ENCODE measurements at regions not wholly inside any gene's neighbourhood (a gene's known extent, or its start where the extent isn't known, plus 50 kb on each side); places are given as distances from the start of the nearest gene placed in this dataset.
A peak's percentile ranks its signal among the peaks of the same experiment; 100 is the strongest.

DNA sequence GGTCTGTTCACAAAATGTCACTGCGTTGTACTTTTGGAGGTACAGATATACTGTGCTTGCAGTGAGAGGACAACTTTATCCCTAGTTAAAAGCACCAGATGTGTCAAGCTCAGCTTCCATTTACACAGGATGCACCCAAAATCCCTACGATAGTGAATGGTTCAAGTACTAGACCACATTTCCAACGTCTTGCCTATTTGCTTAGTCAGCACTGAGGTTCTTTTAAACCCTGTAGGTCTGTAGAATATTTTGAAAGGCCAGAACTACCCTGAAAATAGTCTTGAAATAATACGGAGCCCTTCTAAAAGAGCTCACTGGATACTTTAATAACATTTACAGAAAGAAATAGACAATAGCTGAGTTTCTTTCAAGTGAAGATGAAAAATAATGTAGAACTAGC lies 466.1 kb downstream of the FUT8 start:
- DNase-seq, result no peak

DNA sequence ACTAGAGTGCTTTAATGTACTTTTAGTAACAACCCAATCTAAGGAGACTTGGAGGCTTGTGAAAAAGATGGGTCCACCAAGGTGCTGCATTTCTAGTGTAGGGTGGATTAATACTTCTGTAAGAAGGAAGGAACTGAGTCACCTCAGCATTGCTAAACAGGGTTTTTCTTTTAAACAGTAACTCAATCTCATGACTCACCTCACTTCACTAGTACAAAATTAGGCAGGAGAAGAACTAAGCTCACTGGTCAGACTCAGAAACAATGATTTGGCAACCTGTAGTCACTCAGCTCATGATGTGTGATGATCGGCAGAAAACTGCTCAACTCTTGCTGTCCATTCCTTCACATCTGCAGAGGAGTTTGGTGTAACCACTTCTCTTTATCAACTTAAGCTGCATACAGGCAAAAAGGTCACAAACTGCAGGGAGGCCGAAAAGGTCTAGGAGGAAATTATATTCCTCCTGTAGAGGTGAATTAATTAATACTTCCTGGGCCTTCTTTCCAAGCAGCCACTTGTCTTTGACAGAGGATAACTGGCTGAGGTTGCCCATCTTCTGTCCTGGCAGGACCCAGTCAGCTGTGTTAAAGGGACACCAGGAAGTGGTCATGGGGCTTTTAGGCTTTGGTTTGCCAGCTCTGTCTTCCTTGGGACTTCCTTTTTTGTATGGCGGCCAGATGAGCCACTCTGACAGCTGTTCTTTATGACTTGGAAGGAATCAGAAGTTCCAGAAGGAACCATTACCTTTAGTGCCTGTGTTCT lies 466.9 kb downstream of the FUT8 start:
- no peak for DNase-seq

DNA sequence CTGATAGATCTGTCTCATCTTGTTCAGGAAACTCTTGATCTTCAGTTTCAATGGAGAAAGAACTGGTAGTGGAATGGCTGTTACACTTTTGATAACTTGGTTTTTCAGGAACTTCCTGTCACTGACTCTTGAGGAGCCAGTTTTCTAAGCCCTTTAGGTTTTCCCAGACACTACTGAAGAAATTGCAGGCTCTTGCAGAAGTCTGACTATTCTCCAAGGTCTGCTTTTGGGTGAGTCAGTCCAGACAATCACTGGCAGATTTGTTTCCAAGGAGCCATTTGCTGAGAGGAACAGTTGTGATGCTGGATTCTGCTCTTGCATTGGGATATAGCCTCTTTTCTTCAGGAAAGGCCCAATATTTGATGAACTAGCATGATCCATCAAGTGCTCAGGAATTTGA lies 468.0 kb downstream of the FUT8 start:
- DNase-seq, result no peak

DNA sequence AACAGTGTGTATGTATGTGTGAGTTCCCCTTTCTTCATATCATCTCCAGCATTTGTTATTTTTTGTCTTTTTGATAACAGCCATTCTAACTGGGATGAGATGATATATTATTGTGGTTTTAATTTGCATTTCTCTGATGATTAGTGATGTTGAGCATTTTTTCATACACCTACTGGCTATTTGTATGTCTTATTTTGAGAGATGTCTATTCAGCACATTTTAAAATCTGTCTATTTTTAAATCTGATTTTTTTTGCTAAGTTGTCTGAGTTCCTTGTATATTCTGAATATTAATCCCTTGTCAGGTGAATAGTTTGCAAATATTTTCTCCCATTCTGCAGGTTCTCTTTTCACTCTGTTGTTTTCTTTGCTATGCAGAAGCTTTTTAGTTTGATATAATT lies 469.1 kb downstream of the FUT8 start:
- DNase-seq, result no peak

DNA sequence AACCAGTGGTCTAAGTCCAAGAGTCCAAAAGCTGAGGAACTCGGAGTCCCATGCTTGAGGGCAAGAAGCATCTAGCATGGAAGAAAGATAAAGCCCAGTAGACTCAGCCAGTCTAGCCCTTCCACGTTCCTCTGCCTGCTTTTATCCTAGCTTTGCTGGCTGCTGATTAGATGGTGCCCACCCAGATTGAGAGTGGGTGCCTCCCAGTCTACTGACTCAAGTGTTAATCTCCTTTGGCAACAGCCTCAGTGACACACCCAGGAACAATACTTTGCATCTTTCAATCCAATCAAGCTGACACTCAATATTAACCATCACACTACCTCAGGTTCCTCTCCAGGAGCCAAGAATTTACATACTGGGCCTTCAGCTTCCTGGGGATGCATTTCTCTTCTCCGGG lies 476.1 kb downstream of the FUT8 start:
- no peak for DNase-seq

DNA sequence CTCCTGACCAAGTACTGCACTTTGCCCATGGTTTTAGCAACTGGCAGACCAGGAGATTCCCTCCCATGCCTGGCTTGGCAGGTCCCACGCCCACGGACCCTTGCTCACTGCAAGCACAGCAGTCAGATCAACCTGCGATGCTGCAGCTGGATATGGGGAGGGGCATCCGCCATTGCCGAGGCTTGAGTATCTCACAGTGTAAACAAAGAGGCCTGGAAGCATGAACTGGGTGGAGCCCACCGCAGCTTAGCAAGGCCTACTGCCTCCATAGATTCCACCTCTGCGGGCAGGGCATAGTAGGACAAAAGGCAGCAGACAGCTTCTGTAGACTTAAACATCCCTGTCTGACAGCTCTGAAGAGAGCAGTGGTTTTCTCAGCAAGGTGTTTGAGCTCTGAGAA lies 479.8 kb downstream of the FUT8 start:
- DNase-seq, result no peak

DNA sequence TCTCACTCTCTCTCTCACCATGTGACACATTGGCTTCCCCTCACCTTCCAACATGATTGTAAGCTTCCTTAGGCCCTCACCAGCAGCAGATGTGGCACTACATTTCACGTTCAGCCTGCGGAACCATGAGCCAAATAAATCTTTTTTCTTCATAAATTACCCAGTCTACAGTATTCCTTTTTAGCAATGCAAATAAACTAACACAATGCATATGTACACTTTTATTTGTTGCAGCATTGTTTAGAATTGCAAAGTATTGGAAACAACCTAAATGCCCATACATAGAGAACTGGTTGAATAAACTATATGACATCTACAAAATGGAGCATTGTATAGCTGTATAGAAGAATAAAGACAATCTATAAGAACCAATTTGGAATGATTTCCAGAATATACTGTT lies 487.6 kb downstream of the FUT8 start:
- no peak for DNase-seq

DNA sequence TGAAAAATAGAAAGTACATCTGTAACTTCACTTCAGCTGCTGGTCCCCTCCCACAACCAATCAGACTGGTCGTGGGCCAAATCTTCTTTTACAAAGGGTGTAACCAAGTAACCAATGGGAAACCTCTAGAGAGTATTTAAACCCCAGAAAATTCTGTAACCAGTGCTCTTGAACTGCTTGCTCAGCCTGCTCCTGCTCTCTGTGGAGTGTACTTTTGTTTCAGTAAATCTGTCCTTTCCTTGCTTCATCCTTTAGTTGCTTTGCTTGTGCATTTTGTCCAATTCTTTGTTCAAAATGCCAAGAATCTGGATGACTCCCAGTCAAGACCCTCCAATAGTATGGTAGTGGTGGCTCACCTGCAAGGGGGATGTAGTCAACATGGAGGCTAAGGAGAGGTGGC lies 489.1 kb downstream of the FUT8 start:
- DNase-seq, result no peak

DNA sequence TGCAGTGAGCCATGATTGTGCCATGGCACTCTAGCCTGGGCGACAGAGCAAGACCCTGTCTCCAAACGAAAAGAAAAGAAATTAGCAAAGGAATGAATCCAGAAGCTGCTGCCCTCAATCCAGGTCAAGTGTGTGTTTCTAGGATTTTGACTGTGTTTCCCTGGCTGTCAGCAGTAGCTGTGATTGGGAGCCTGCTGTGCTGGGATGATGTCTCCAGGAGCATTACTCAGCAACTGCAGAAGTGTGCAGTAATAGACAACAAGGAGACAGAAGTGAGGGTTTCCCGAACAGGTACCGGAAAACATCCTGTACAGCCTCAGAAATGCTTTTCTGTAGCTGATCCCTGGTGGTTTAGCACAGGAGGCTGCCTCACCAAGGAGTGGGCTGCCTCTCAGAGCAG lies 492.5 kb downstream of the FUT8 start:
- DNase-seq, result no peak

DNA sequence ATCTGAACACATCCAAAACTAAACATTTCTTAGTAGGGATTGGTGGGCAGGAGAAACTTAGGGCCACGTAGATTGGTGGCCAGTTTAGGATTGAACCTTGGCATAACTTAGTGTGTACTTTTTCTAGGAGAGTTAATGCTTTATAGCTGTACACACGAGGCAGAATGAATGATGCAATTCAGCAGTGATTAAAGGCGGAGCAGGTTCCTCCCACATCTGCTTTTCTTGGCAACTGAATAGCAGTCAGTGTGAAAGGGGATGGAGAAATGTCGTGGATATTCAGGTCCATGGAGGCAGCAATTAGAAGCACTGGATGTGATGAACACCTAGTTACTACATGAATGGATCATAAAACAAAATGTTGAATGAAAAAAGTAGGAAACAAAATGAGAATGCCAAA lies 493.8 kb downstream of the FUT8 start:
- no peak for DNase-seq

DNA sequence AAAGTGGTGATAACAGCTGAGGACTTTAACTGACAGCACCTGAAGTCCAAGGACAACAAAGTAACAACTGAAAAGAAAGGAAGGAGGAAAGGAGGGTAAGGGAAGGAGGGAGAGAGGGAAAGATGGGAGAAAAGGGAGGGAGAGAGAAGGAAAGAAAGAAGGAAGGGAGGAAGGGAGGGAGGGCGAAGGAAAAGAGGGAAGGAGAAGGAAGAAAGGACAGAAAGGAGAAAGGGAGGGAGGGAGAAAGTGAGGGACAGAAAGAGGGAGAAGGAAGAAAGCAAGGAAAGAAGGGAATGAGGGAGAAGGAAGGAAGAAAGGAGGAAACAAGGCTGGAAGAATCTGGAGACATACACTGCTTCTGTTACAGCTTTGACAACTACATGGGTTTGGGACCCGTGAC lies 494.4 kb downstream of the FUT8 start:
- DNase-seq, result no peak

DNA sequence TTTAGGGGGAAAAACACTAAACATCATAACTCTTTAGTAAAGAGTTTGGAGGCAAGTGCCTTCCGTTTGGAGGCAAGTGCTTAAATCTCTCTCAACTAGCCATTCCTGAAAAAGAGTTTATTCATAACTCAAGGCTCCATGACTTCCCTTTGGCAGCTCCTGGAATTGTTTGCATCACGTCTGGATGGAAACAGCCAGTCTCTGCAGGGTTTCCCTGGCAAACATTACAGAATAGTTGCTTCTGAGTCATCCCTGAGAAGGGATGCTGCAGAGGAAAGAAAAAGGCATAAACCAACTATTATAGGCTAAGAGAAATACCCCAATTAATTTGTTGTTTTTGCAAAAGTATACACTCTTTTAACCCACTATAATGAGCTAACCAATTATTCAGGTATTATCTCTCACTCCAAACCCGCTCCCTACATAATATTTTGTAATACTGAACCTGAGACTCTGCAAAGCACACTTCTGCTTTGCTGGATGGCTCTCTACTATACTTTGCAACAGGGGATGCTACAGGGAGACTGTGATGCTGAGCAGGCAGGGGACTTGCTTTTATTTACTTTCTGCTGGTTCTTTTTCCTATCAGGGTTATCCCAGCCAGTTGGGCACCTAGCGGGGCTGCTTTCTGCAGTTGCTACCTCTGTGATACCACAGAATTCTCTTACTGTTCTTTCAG lies 497.7 kb downstream of the FUT8 start:
- DNase-seq, result no peak

DNA sequence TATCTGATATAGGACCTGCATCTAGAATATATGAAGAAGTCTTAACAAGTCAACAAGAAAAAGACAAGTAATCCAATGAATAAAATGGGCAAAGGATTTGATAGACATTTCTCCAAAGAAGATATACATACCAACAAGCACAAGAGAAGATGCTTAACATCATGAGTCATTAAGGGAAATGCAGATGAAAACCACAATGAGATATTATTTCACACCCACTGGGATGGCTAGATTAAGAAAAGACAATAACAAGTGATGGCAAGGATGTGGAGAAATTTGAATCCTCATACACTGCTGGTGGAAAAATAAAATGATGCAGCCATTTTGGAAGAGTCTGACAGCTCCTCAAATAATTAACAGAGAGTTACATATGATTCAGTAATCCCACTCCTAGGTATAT lies 502.6 kb downstream of the FUT8 start:
- no peak for DNase-seq

DNA sequence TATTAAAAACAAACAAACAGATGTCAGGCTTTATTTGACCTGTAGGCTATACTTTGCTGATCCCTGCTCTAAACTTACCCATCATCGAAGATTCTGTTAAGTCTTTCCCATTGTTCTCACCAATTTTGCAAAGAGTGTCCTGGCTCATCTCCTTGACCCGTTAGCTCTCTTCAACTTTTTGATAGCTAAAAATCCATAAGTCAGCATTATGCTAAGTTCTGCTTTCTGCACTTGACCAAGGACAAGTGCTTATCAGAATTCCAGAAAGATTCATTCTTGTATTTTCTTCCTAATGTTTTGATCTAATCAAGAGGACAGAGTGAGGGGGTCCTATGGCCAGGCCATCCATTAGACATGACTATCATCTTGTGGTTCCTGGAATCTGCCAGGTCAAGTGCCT lies 503.5 kb downstream of the FUT8 start:
- no peak for DNase-seq

DNA sequence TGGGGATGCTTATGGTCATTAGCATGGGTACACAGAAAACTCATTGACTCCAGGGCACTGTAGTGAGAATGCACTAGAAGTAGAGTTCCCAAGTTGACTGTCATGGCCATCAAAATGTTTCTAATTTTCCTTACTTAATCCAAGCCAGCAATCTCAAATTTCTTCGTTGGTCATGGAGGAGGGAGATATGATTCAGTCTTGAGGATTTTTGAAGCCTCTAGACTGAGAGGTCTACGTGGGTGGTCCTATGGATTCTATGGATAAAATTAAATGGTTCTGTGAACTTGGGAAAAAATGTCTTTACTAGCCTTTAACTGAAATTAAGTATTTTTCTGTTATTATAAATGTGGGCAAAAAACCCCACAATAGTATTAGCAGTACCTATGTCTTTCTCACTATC lies 508.5 kb downstream of the FUT8 start:
- DNase-seq, result no peak

DNA sequence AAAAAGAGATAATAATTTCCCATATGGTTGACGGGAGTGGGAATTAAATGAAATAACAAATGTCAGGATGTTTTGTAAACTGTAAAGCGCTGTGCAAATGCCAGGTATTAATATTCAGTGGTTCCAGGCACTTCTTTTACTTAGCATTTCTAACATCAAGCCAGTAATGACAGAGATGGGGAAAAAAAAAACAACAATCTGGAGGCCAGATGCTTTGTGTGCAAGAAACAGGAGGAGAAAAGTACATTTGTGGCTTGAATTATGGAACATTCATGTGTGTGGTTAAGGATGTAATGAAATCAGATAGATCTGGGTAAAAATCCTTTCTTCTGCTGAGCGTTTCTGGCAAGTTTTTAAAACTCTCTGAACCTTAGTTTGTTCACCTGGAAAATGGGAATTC lies 509.6 kb downstream of the FUT8 start:
- DNase-seq, result no peak

DNA sequence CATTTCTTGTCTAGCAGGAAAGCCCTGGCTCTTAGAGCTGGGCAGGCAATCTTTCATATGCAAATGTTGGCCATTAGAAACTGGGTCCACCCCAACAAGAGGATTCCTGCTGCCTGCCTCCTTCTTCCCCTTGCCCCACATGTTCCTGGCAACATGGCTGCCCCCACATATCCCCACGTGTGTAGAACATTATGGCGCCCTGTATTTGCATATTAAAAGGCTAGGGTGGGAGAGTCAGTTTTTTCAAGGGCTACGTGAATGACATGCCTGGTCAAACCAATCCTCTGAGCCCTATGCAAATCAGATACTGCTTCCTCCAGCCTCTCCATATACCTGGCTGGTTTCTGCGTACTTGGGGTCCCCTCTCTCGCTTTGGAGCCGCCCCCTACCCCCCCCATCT lies 514.0 kb downstream of the FUT8 start:
- no peak for DNase-seq

DNA sequence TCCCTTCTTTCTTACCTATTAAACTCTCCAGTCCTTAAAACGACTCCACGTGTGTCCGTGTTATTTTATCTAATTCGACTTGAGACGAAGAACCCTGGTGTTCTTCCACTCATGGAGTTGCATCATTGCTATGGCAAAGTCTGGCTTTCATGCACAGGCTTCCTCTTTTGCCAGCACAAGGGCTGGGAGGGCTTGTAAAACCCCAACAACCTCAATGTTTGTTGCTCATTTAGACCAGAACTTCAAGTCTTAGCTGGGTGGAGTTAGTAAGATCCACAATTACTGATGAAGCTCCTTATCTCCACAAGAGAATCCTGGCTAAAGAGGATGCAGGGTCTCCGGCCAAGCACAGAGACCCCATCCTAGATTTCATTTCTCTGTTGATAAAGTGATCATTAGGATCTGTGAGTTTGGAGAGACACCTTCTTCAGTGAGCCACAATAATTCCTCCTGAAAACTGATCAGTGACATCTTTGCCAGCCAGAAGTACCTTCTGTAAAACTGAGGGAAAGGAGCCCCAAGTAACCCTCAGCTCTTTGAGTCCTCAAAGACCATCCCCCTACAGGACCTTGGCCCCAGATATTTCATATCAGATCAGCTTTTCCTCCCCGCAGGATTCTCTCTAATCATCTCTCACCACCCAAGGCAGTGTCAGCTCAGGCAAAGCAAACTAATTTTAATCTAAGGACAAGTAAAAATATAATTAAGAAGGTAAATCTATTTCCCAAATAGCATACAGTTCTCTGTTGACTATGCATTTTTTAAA lies 514.6 kb downstream of the FUT8 start:
- no peak for DNase-seq

DNA sequence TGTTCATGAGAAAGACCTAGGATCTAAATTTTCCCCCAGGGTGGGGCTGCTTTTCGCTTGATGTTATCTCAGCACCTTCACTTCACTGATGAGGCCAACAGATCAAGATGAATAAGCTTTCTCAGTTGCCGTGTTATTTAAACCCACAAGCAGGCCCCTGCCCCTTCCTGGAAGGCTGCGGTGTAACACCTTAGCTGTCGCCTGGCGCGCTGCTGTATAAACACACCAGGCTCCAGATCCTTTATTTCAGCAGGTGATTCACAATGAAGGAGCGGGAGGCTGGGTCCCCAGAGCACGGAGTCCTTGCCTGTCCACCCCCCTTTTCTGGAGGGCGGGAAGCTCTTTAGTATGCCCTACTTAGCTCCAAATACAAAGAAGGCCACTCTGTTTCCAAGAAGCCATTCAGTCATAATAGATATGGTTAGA lies 515.4 kb downstream of the FUT8 start:
- DNase-seq, result peak; percentile 57

DNA sequence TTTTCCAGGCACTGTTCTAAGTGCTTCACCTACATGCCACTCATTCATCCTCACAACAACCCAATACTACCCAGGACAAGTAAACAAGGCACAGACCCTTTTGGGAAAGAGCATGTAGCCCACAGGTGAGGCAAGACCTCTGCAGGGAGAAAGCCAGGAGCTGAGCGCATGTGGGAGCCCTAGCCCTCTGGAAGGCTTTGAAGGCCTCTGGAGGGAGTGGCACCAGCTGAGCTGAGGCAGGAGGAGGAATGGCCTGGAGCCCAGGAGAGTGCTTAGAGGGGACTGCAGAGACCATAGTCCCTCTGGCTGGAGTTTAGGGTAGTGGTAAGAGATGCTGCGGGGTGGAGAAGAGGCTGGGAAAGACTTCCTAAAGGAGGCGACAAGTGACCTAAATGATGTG lies 516.5 kb downstream of the FUT8 start:
- no peak for DNase-seq

DNA sequence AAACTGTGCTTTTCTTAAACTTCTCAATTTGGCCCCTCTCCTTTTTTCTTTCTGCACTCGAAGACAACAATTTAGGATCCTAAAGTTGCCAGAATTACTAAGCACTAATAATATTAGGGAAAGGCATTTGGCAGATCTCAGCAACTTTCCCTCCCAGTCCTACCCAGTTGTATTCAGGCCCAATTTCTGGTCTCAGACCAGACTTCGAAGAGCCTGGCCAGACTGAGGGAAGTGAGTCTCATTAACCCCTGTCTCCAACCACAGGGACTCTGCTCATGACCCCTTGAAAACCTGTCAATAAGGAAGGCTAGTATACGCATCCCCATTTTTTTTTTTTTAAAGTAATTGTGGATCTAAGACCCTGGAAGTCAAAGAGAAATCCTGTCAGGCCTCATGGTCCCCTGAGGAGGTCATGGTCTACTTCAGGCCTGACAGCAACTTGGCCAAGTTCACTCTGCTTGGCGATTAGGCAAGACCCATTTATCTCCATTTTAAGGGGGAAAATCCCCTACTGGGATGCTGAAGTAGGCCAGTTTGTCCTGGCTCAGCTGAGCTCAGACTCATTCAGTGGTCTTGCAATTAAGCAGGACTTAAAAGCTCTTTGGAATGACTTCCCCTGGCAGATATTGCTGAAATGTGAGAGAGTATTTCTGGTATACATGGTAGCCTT lies 521.0 kb downstream of the FUT8 start:
- DNase-seq, result no peak

DNA sequence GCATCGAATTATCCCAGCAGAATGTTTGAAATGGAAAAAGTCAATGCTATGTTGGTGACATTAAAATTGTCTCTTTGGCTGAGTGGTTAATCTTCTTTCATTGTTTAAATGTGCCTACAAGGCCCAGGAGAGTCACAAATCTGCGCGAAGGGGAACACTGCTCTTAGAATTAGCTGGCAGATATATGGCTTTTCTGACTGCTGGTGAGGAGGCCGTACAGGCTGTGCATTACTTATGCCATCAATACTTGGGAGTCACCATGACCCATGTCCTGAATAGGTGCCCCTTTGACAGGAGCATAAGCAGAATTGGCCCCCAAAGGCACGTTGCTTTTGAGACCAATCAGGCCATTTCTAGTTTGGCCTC lies 521.5 kb downstream of the FUT8 start:
- no peak for DNase-seq

DNA sequence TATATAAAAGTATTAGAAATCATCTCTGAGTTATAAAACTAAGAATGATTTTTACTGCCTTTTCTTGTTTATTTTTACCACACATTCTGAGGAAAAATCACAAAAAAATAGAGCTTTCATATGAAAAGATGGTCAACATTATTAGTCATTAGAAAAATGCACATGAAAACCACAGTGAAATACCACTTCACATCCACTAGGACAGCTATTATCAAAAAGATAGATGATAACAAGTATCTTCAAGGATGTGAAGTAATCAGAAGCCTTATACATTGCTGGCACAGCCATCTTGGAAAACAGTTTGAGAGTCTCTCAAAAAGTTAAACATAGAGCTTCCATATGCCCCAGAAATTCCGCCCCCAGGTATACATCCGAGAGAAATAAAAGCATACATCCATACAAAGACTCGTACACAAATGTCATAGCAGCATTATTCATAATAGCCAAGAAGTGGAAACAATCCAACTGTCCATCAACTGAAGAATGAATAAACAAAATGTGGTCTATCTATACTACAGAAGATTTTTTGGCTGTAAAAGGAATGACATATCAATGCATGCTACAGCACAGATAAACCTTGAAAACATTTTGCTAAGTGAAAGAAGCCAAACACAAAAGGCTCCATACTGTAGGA lies 523.9 kb downstream of the FUT8 start:
- no peak for DNase-seq
